ENCODE measurements at regions not wholly inside any gene's neighbourhood (a gene's known extent, or its start where the extent isn't known, plus 50 kb on each side); places are given as distances from the start of the nearest gene placed in this dataset.
A peak's percentile ranks its signal among the peaks of the same experiment; 100 is the strongest.

- peak; percentile 27 for DNase-seq
Observed at GRCh38 chr3:8441969-8442559, 59.6 kb upstream of the LMCD1 start.

- no peak for DNase-seq
Observed at GRCh38 chr3:8442993-8443650, 58.5 kb upstream of the LMCD1 start.

GRCh38 chr3:8443829-8444791 lies 57.5 kb upstream of the LMCD1 start:
- no peak for DNase-seq

- no peak for DNase-seq
Observed at GRCh38 chr3:8444883-8445282, 56.7 kb upstream of the LMCD1 start.

- DNase-seq: no peak
Observed at GRCh38 chr3:8445861-8446260, 55.8 kb upstream of the LMCD1 start.

GRCh38 chr3:8446845-8447244 lies 54.8 kb upstream of the LMCD1 start:
- no peak for DNase-seq

- no peak for DNase-seq
Observed at GRCh38 chr3:8450618-8451017, 51.0 kb upstream of the LMCD1 start.

GRCh38 chr3:8451696-8452095 lies 49.9 kb upstream of the LMCD1 start:
- DNase-seq: no peak

Measured in suppressor macrophage treated with lipopolysaccharide for 4 hours (primary cell).